HG03025 (cell line): ENCODE measurements at regions not wholly inside any gene's neighbourhood (a gene's known extent, or its start where the extent isn't known, plus 50 kb on each side); places are given as distances from the start of the nearest gene placed in this dataset.
"Not testable (repeated sequence)": the region's sequence is repeated elsewhere in the genome, so short reads cannot be mapped to it uniquely, and the experiment has no call there.

Experiments
- ATAC-seq: cut with Tn5 transposase; IDR thresholded peaks from one replicate; pipeline ENCODE4 v1.9.1; 2021; ENCODE audit warnings: mild to moderate bottlenecking, moderate library complexity; ENCODE audit not compliant: unreplicated experiment, low FRiP score

- ATAC-seq: not testable (repeated sequence)
Measured at GRCh38 chr6:15907220-15907913, 221.5 kb upstream of the MYLIP start.

DNA sequence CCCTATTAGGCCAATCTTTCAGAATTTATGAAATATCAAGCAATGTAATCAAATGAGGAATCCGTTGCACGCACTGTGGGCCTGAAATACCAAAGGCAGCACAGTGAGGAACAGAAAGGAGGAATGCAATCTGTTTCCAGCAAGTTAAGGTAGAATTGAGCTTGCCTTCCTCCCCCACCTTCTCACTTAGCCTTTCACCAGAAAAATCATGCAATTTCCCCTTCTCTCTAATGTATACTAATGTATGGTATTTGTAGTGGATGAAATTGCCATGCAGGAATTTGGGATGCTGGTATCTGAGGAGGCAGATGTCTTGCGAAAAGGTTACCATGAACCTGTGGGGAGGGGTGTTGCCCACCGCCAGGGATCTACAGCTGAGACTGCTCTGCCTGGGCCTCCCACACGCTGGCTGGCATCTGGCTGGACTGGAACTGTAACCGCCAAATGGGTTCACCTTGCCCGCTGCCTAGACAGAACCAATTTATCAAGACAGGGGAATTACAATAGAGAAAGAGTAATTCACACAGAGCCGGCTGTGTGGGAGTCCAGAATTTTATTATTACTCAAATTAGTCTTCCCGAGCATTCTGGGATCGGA, 222.4 kb upstream of the MYLIP start:
- no peak for ATAC-seq

GRCh38 chr6:15905488-15906419, 223.1 kb upstream of the MYLIP start:
- ATAC-seq: no peak

GRCh38 chr6:15904651-15905376, 224.1 kb upstream of the MYLIP start:
- no peak for ATAC-seq

- peak; percentile 75 for ATAC-seq
Measured at GRCh38 chr6:15901141-15902115, 227.5 kb upstream of the MYLIP start.

- no peak for ATAC-seq
Measured at GRCh38 chr6:15898693-15899092, 230.2 kb upstream of the MYLIP start.

GRCh38 chr6:15897063-15897876, 231.6 kb upstream of the MYLIP start:
- no peak for ATAC-seq

DNA sequence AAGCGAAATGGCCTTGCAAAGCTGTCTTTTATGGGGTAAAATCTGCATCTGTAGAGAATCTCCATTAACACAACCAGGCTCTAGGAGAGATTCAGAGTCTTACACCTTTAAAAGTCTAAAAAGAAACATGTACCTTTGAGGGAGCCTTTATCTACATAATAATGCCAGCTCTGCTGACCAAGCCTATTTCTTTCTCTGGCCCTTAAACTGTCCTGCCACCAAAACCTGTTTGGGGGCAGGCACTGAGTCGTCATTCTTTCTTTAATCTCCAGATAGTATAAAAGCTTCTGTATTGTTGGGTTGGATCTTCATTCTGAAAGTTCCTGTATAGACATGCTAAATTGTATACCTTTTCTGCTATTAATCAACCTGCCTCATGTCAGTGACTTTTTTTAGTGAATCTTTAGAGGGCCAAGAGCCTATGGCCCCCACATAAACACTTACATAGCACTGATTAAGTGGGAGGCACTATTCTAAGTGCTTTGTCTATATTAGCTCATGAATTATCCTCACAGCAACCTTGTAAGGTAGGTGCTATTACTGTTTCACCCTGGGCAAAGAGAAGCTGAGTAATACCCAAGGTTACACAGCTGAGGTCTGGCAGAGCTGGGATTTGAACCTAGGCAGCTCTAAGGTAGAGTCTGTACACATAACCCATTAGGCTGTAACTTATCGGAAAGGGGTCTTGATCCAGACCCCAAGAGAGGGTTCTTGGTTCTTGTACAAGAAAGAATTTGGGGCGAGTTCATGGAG, 232.3 kb upstream of the DTNBP1 start:
- ATAC-seq: no peak

- no peak for ATAC-seq
Measured at GRCh38 chr6:15893556-15894253, 230.9 kb upstream of the DTNBP1 start.

DNA sequence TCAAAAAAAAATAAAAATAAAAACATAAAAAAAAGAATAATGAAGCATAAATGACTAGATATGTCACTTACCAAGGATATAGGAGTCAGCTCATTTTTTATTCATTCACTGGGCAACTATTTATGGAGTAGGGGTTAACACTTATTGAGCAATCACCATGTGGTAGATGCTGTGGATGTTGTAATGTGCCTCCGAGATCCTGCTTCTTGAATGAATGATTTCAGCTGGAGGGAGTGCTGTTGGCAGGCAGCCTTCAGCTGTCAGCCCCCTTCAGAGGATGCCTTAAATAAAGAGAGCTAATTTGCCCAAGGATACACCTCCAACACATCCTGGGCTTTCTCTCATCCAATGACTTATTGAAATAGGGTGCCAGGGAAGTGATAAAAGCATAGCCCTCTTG, 229.5 kb upstream of the DTNBP1 start:
- no peak for ATAC-seq

GRCh38 chr6:15888798-15889772, 226.3 kb upstream of the DTNBP1 start:
- ATAC-seq: no peak

DNA sequence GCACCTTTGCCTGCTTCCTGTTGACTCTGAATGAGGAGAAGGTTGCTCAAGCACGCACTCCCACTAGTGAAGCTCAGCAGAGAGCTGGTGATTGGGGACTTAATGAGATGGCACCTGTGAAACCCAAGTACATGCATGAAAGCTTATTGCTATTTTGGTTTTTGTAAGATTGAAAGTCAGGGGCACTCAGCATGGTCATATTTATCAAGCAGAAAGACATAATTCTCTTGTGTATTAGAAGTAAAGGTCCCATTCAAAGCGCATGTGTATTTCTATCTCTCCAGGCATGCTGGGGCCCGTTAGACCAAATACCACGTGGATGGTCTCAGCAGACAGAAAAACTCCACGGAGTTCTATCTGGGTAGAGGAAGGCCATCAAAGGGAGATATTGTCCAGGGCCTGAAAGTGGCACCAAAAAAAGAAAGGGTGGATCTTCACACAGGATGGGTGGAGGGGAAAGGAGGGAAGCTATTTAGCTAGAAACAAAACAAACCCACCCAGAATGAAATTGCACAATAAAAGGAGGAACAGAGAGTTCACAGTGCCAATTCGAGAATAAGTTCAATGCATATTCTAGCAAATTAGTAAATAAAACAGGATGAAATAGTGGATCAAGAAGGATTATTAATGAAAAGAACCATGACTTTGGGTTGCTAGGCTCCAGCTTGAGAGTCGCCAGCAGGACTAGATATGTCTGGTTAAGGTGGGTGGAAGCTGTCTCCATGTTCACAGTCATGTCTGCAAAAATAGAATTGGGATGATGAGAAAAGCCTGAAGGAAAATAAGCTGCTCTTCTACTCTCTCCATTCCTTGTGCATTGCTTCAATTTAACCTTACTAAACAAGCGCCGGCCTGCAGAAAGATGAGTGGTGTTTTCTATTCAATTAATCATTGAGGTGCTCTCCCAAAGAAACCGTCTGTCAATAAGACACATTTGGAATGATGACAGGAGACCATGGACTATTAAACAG, 224.9 kb upstream of the DTNBP1 start:
- no peak for ATAC-seq

DNA sequence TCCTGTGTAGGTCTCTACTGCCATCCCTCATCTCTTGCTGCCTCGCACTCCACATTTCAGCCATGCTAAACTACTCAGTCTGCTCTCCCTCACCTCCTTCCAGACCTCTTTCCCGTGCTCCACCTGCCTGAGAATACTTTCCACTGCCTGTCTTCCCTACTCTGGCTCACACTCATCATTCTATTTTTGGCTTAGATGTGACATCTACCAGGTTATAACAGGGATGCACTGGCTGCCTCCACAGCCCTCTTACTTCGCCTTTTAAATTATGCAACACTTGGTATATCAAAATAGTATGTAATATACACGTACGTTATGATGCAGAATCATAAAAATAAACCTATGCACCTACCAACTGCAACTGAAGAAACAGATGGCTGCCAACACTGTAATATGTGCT, 222.8 kb upstream of the DTNBP1 start:
- no peak for ATAC-seq

- ATAC-seq: not testable (repeated sequence)
Measured at GRCh38 chr6:15883593-15883992, 220.8 kb upstream of the DTNBP1 start.

- ATAC-seq: no peak
Measured at GRCh38 chr6:15882915-15883314, 220.1 kb upstream of the DTNBP1 start.
